Omental fat pad (tissue), 3 donors: ENCODE measurements at regions not wholly inside any gene's neighbourhood (a gene's known extent, or its start where the extent isn't known, plus 50 kb on each side); places are given as distances from the start of the nearest gene placed in this dataset.

ENCODE experiments used
- ATAC-seq: fragments of 150-250 bp; one replicate; pipeline ENCODE4 v1.9.1; 2016; ENCODE audit warnings: mild to moderate bottlenecking, moderate library complexity; ENCODE audit not compliant: low FRiP score
- DNase-seq: peaks from one replicate; pipeline ENCODE4 v3.0.0-alpha.2; 2019; ENCODE audit warnings: low spot score
- CTCF ChIP-seq, 3 donors: fragments of 450-650 bp; IDR thresholded peaks; one replicate each; pipeline ENCODE4 v1.5.1; 2016 to 2017; ENCODE audit warnings: antibody characterized with exemption in 3 of 3, mild to moderate bottlenecking in 3 of 3, moderate library complexity in 2 of 3

- no peak for ATAC-seq
Measured at GRCh38 chr4:181061787-181062186, 1181.4 kb upstream of the TENM3 start.

GRCh38 chr4:181063212-181063611 lies 1180.0 kb upstream of the TENM3 start:
- no peak for TF ChIP-seq CTCF (IDR thresholded peaks at IDR 0.05)
- DNase-seq (no peak), ATAC-seq (no peak)

More at GRCh38 chr4:181061787-181062186, 1181.4 kb upstream of the TENM3 start:
- no peak for TF ChIP-seq CTCF (IDR thresholded peaks at IDR 0.05)
- DNase-seq: no peak

GRCh38 chr4:181077341-181077740 lies 1165.9 kb upstream of the TENM3 start:
- ATAC-seq: no peak
- no peak for DNase-seq
- no peak for TF ChIP-seq CTCF (IDR thresholded peaks at IDR 0.05)

GRCh38 chr4:181078196-181078595 lies 1165.0 kb upstream of the TENM3 start:
- no peak for TF ChIP-seq CTCF (IDR thresholded peaks at IDR 0.05)
- DNase-seq (no peak), ATAC-seq (no peak)

- no peak for TF ChIP-seq CTCF (IDR thresholded peaks at IDR 0.05)
- ATAC-seq: no peak
- DNase-seq: no peak
Measured at GRCh38 chr4:181083757-181084361, 1159.3 kb upstream of the TENM3 start.

- ATAC-seq (no peak), DNase-seq (no peak)
- no peak for TF ChIP-seq CTCF (IDR thresholded peaks at IDR 0.05)
Measured at GRCh38 chr4:181085557-181085956, 1157.6 kb upstream of the TENM3 start.

- ATAC-seq (no peak), DNase-seq (no peak)
- no peak for TF ChIP-seq CTCF (IDR thresholded peaks at IDR 0.05)
Measured at GRCh38 chr4:181105487-181105886, 1137.7 kb upstream of the TENM3 start.
